CD4-positive, alpha-beta T cell (primary cell): ENCODE measurements at regions not wholly inside any gene's neighbourhood (a gene's known extent, or its start where the extent isn't known, plus 50 kb on each side); places are given as distances from the start of the nearest gene placed in this dataset.

Experiments
- ATAC-seq: fragments of 200-7000 bp; cut with Tn5 transposase; one replicate; pipeline ENCODE4 v1.10.0; 2022; ENCODE audit warnings: mild to moderate bottlenecking; ENCODE audit not compliant: poor library complexity
- CTCF ChIA-PET: fragments of 350-600 bp; sonication (Branson Sonifier 250); formaldehyde crosslinking; loops from one replicate; lab custom pipeline; 2021; ENCODE audit warnings: antibody characterized with exemption, inconsistent platforms; lab: Charles Lee
- POLR2A ChIA-PET: fragments of 350-600 bp; sonication (Branson Sonifier 250); formaldehyde crosslinking; loops from one replicate; lab custom pipeline; 2021; ENCODE audit warnings: antibody characterized with exemption, inconsistent platforms; lab: Charles Lee
- DNase-seq, 14 experiments: peaks; one replicate each; pipeline ENCODE4 v3.0.0-alpha.2; 2013 to 2020; ENCODE audit warnings: mixed read lengths in 2 of 14
- H3K27ac ChIP-seq, 2 donors: one replicate each; pipeline versions ENCODE4 v1.5.1 to v1.7.0; 2013; ENCODE audit warnings: low read length in 2 of 2, low read depth in 1 of 2, mild to moderate bottlenecking in 1 of 2
- H3K27me3 ChIP-seq, 2 experiments: 1 replicate in 1 of 2; 2 replicates in 1 of 2; pipeline versions ENCODE4 v1.6.1 to v1.7.0; 2013; ENCODE audit warnings: low read length in 2 of 2, control low read depth in 1 of 2, mild to moderate bottlenecking in 1 of 2, moderate library complexity in 1 of 2; ENCODE audit not compliant: insufficient read depth in 2 of 2, control insufficient read depth in 1 of 2
- H3K36me3 ChIP-seq: one replicate; pipeline ENCODE4 v1.6.1; 2013; ENCODE audit warnings: low read length, control low read depth; ENCODE audit not compliant: insufficient read depth
- H3K4me1 ChIP-seq: one replicate; pipeline ENCODE4 v1.6.1; 2013; ENCODE audit warnings: low read length, control low read depth; ENCODE audit not compliant: insufficient read depth
- H3K4me3 ChIP-seq: one replicate; pipeline ENCODE4 v1.5.1; 2013; ENCODE audit warnings: mild to moderate bottlenecking, low read length, moderate library complexity
- H3K9me3 ChIP-seq, 2 experiments: 1 replicate in 1 of 2; 2 replicates in 1 of 2; pipeline versions ENCODE4 v1.6.1 to v1.7.0; 2013; ENCODE audit warnings: low read length in 2 of 2, mild to moderate bottlenecking in 2 of 2, control low read depth in 1 of 2, moderate library complexity in 1 of 2; ENCODE audit not compliant: control insufficient read depth in 1 of 2, insufficient read depth in 1 of 2
- H3K27ac Mint-ChIP-seq: one replicate; pipeline ENCODE4 v1.8.0; 2020; ENCODE audit warnings: mixed read lengths
- H3K27me3 Mint-ChIP-seq: one replicate; pipeline ENCODE4 v1.8.0; 2021; ENCODE audit warnings: mixed read lengths
- H3K36me3 Mint-ChIP-seq: one replicate; pipeline ENCODE4 v1.8.0; 2021; ENCODE audit warnings: low read depth, mixed read lengths
- H3K4me1 Mint-ChIP-seq: one replicate; pipeline ENCODE4 v1.8.0; 2021; ENCODE audit warnings: low read depth, mixed read lengths
- H3K4me3 Mint-ChIP-seq: one replicate; pipeline ENCODE4 v1.8.0; 2020; ENCODE audit warnings: mild to moderate bottlenecking, mixed read lengths
- H3K9me3 Mint-ChIP-seq: one replicate; pipeline ENCODE4 v1.8.0; 2020; ENCODE audit warnings: mixed read lengths
- intact Hi-C, 2 experiments: fragments of 100-400 bp; cut with DNase I in 1 of 2; cut with micrococcal nuclease in 1 of 2; formaldehyde crosslinking; loops; one replicate each; pipeline versions ENCODE4 v1.15.1 to v1.9.0; 2023 to 2025; cut with DNase I, micrococcal nuclease
- TF ChIP-seq, protein P1 (sequence below): fragments of 200-600 bp; IDR thresholded peaks from one replicate; pipeline ENCODE4 v1.8.0; 2022; ENCODE audit warnings: antibody characterized with exemption, mild to moderate bottlenecking

DNA sequence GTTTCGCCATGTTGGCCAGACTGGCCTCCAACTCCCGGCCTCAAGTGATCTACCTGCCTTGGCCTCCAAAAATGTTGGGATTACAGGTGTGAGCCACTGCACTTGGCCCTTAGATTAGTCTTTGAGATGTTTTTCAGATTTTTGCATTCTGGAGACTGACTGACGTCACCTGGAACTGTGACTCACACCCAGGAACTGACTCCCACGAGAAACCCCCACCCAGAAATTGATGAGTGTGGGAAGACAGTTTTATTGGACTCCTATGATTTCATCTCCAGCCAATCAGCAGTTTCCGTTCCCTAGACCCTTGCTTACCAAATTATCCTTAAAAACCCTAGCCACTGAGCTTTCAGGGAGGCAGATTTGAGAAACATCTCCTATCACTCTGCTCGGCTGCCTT is 867.3 kb downstream of the TYW1 start:
- CTCF ChIA-PET: no interaction called here
- Mint-ChIP-seq H3K27me3 (no peaks in the 10 kb centered on the region), H3K4me3 (no peak overlapping the region), H3K4me1 (no peaks in the 10 kb centered on the region), H3K9me3 (peaks cover 21% of the 10 kb centered on the region), H3K36me3 (no peaks in the 10 kb centered on the region), H3K27ac (no peak overlapping the region)
- Histone ChIP-seq H3K4me3 (no peak overlapping the region), H3K36me3 (no peaks in the 10 kb centered on the region), H3K27ac (no peak overlapping the region), H3K9me3 (peaks cover 15 to 16% of the 10 kb centered on the region in 2 experiments), H3K27me3 (no peaks in the 10 kb centered on the region), H3K4me1 (no peaks in the 10 kb centered on the region)
- POLR2A ChIA-PET: no interaction called here
- ATAC-seq (no peak), DNase-seq (no peak)
- TF ChIP-seq, protein P1, sequence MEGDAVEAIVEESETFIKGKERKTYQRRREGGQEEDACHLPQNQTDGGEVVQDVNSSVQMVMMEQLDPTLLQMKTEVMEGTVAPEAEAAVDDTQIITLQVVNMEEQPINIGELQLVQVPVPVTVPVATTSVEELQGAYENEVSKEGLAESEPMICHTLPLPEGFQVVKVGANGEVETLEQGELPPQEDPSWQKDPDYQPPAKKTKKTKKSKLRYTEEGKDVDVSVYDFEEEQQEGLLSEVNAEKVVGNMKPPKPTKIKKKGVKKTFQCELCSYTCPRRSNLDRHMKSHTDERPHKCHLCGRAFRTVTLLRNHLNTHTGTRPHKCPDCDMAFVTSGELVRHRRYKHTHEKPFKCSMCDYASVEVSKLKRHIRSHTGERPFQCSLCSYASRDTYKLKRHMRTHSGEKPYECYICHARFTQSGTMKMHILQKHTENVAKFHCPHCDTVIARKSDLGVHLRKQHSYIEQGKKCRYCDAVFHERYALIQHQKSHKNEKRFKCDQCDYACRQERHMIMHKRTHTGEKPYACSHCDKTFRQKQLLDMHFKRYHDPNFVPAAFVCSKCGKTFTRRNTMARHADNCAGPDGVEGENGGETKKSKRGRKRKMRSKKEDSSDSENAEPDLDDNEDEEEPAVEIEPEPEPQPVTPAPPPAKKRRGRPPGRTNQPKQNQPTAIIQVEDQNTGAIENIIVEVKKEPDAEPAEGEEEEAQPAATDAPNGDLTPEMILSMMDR: no peak
- intact Hi-C loops: no loop called here

DNA sequence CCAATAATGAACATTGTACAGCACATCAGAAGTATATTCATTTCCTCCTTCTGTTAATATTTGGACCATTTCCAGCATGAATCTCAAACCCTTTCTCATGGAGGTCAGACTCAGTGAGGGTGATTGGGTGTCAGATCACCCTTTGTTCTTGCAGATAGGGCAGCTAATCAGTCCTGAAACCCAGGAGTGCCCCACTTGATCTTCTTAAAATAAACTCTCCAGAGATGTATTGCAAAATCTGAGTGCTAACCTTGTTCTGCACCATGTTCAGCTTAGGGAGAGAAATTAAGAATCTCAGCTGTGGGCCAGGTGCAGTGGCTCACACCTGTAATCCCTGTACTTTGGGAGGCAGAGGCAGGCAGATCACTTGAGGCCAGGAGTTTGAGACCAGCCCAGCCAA is 869.4 kb downstream of the TYW1 start:
- Histone ChIP-seq H3K4me1 (no peaks in the 10 kb centered on the region), H3K27me3 (no peaks in the 10 kb centered on the region), H3K27ac (no peak overlapping the region), H3K4me3 (no peak overlapping the region), H3K36me3 (no peaks in the 10 kb centered on the region), H3K9me3 (peaks cover 11 to 15% of the 10 kb centered on the region in 2 experiments)
- POLR2A ChIA-PET: no interaction called here
- intact Hi-C loops: no loop called here
- TF ChIP-seq, protein P1: no peak
- DNase-seq (no peak), ATAC-seq (no peak)
- CTCF ChIA-PET: no interaction called here
- H3K27ac Mint-ChIP-seq: no peak overlapping the region
- H3K9me3 Mint-ChIP-seq: peaks cover 24% of the 10 kb centered on the region
- H3K4me3 Mint-ChIP-seq: no peak overlapping the region
- H3K36me3 Mint-ChIP-seq: no peaks in the 10 kb centered on the region
- no peaks in the 10 kb centered on the region for H3K27me3 Mint-ChIP-seq
- no peaks in the 10 kb centered on the region for H3K4me1 Mint-ChIP-seq

DNA sequence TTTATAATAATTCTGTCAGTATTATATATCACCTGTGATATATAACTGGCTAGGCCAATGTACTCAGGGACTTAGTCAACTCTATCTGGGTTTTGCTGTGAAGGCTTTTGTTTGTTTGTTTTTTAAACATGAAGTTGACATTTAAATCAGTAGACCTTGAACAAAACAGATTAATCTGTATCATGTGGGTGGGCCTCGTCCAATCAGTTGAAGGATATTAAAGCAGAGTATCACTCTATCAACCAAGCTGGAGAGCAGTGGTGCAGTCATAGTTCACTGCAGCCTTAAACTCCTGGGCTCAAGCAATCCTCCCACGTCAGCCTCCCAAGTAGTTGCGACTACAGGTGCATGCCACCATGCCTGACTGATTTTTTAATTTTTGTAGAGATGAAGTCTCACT is 870.2 kb downstream of the TYW1 start:
- TF ChIP-seq, protein P1: no peak
- ChIA-PET CTCF (no interaction called here), POLR2A (no interaction called here)
- H3K27me3 Mint-ChIP-seq: no peaks in the 10 kb centered on the region
- Histone ChIP-seq H3K27ac (no peak overlapping the region), H3K27me3 (no peaks in the 10 kb centered on the region), H3K4me3 (no peak overlapping the region), H3K9me3 (peaks cover 11 to 13% of the 10 kb centered on the region in 2 experiments), H3K4me1 (no peaks in the 10 kb centered on the region), H3K36me3 (no peaks in the 10 kb centered on the region)
- intact Hi-C loops: no loop called here
- H3K9me3 Mint-ChIP-seq: peaks cover 23% of the 10 kb centered on the region
- no peaks in the 10 kb centered on the region for H3K36me3 Mint-ChIP-seq
- no peaks in the 10 kb centered on the region for H3K4me1 Mint-ChIP-seq
- H3K4me3 Mint-ChIP-seq: no peak overlapping the region
- ATAC-seq: no peak
- DNase-seq: no peak
- no peak overlapping the region for H3K27ac Mint-ChIP-seq
